Iris pigment epithelial cell (primary cell): ENCODE measurements at regions not wholly inside any gene's neighbourhood (a gene's known extent, or its start where the extent isn't known, plus 50 kb on each side); places are given as distances from the start of the nearest gene placed in this dataset.
A peak's percentile ranks its signal among the peaks of the same experiment; 100 is the strongest.
"Not testable (repeated sequence)": the region's sequence is repeated elsewhere in the genome, so short reads cannot be mapped to it uniquely, and the experiment has no call there.

Source experiments
- DNase-seq: peaks from one replicate; pipeline ENCODE4 v3.0.0-alpha.2; 2011; ENCODE audit warnings: low read depth

- no peak for DNase-seq
Observed at GRCh38 chr20:48490961-48491831, 336.6 kb downstream of the PREX1 start.

- DNase-seq: not testable (repeated sequence)
Observed at GRCh38 chr20:48490341-48490740, 337.5 kb downstream of the PREX1 start.

GRCh38 chr20:48489656-48490055, 338.1 kb downstream of the PREX1 start:
- no peak for DNase-seq

- no peak for DNase-seq
Observed at GRCh38 chr20:48489046-48489463, 338.7 kb downstream of the PREX1 start.

GRCh38 chr20:48488334-48489034, 339.3 kb downstream of the PREX1 start:
- DNase-seq: not testable (repeated sequence)

- no peak for DNase-seq
Observed at GRCh38 chr20:48486065-48486464, 341.7 kb downstream of the PREX1 start.

- not testable (repeated sequence) for DNase-seq
Observed at GRCh38 chr20:48485153-48485552, 342.6 kb downstream of the PREX1 start.

GRCh38 chr20:48483334-48484066, 344.3 kb downstream of the PREX1 start:
- no peak for DNase-seq

GRCh38 chr20:48482790-48483189, 345.0 kb downstream of the PREX1 start:
- no peak for DNase-seq

- DNase-seq: no peak
Observed at GRCh38 chr20:48480216-48480772, 347.5 kb downstream of the PREX1 start.

GRCh38 chr20:48478806-48479585, 348.8 kb downstream of the PREX1 start:
- DNase-seq: no peak

GRCh38 chr20:48478370-48478769, 349.4 kb downstream of the PREX1 start:
- DNase-seq: no peak

- DNase-seq: no peak
Observed at GRCh38 chr20:48476854-48477253, 350.9 kb downstream of the PREX1 start.

- DNase-seq: no peak
Observed at GRCh38 chr20:48474022-48474421, 353.8 kb downstream of the PREX1 start.

- peak; percentile 12 for DNase-seq
Observed at GRCh38 chr20:48471759-48472408, 355.9 kb downstream of the PREX1 start.

- DNase-seq: no peak
Observed at GRCh38 chr20:48471176-48471575, 356.6 kb downstream of the PREX1 start.

GRCh38 chr20:48470141-48470540, 357.7 kb downstream of the PREX1 start:
- DNase-seq: no peak

- DNase-seq: no peak
Observed at GRCh38 chr20:48469026-48469425, 358.8 kb downstream of the PREX1 start.

GRCh38 chr20:48468571-48468970, 359.2 kb downstream of the PREX1 start:
- DNase-seq: no peak

GRCh38 chr20:48467622-48468021, 360.2 kb downstream of the PREX1 start:
- DNase-seq: peak; percentile 3

GRCh38 chr20:48465271-48465670, 362.5 kb downstream of the PREX1 start:
- no peak for DNase-seq
